ENCODE measurements at regions not wholly inside any gene's neighbourhood (a gene's known extent, or its start where the extent isn't known, plus 50 kb on each side); places are given as distances from the start of the nearest gene placed in this dataset.

DNA sequence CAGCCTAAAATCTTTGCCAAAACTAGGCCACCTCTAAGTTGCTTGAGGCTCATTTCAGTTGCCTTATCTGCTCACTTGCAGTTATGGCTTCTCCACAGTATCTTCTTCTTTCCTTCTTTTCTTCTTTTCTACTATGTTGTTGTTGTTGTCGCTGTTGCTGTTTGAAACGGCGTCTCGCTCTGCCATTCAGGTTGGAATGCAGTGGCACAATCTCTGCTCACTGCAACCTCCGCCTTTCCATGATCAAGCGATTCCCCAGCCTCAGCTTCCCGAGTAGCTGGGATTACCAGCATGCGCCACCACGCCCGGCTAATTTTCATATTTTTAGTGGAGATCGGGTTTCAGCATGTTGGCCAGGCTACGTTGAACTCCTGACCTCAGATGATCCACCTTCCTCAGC lies 210.8 kb upstream of the NR2F2 start:
- no peaks in the 10 kb centered on the region for H3K36me3 Mint-ChIP-seq (ENCODE audit: low read depth)
- ATAC-seq (no peak), DNase-seq (no peak)
- no peaks in the 10 kb centered on the region for H3K9me3 Mint-ChIP-seq
- intact Hi-C loops (cut with micrococcal nuclease) = no loop called here
- H3K4me1 Mint-ChIP-seq (ENCODE audit: low read depth) = no peaks in the 10 kb centered on the region
- H3K4me3 Mint-ChIP-seq = no peak overlapping the region
- ChIA-PET POLR2A (no interaction called here), CTCF (no interaction called here)
- TF ChIP-seq, protein P1, sequence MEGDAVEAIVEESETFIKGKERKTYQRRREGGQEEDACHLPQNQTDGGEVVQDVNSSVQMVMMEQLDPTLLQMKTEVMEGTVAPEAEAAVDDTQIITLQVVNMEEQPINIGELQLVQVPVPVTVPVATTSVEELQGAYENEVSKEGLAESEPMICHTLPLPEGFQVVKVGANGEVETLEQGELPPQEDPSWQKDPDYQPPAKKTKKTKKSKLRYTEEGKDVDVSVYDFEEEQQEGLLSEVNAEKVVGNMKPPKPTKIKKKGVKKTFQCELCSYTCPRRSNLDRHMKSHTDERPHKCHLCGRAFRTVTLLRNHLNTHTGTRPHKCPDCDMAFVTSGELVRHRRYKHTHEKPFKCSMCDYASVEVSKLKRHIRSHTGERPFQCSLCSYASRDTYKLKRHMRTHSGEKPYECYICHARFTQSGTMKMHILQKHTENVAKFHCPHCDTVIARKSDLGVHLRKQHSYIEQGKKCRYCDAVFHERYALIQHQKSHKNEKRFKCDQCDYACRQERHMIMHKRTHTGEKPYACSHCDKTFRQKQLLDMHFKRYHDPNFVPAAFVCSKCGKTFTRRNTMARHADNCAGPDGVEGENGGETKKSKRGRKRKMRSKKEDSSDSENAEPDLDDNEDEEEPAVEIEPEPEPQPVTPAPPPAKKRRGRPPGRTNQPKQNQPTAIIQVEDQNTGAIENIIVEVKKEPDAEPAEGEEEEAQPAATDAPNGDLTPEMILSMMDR (IDR thresholded peaks at IDR 0.05) = no peak
- H3K27me3 Mint-ChIP-seq = peaks cover 5% of the 10 kb centered on the region
- no peak overlapping the region for H3K27ac Mint-ChIP-seq

DNA sequence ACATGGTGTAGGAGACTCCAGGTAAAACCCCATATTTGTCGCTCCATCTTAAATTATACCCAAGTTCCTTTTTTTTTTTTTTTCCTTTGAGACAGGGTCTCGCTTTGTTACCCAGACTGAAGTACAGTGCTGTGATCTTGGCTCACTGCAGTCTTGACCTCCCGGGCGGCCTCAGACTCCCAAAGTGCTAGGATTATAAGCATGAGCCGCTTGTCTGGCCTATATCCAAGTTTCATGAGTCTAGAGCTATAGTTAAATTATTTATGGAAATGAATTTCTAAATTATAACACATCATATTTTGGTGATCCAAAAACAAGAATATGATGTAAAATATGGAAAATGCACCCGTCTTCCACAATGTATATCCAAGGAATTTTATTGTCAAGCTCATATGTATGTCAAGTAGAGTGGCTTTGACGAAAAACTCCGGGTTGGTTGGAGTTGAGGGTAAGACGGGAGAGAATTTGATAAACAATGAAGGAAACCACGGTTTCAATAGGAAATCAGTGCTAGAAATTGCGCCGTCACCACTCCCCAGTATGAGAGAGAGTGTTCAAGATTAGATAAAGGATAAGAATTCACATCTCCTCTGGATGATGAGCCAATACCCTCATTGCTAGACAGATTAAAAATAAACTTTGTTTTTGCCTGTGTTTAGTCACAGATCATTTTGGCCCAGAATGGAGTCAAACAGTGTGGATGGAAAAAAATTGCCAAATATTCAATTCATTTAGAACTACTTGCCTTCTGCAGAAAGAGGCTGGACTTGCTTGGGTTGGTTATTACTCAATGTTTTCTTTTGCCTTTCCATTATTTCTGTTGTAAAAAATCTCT lies 209.2 kb upstream of the NR2F2 start:
- Mint-ChIP-seq H3K9me3 (no peaks in the 10 kb centered on the region), H3K27ac (no peak overlapping the region), H3K36me3 (ENCODE audit: low read depth) (no peaks in the 10 kb centered on the region), H3K27me3 (peaks cover 3% of the 10 kb centered on the region), H3K4me1 (ENCODE audit: low read depth) (no peaks in the 10 kb centered on the region), H3K4me3 (no peak overlapping the region)
- DNase-seq (no peak), ATAC-seq (no peak)
- CTCF ChIA-PET = no interaction called here
- intact Hi-C loops (cut with micrococcal nuclease) = no loop called here
- TF ChIP-seq, protein P1 (IDR thresholded peaks at IDR 0.05) = no peak
- POLR2A ChIA-PET = no interaction called here

DNA sequence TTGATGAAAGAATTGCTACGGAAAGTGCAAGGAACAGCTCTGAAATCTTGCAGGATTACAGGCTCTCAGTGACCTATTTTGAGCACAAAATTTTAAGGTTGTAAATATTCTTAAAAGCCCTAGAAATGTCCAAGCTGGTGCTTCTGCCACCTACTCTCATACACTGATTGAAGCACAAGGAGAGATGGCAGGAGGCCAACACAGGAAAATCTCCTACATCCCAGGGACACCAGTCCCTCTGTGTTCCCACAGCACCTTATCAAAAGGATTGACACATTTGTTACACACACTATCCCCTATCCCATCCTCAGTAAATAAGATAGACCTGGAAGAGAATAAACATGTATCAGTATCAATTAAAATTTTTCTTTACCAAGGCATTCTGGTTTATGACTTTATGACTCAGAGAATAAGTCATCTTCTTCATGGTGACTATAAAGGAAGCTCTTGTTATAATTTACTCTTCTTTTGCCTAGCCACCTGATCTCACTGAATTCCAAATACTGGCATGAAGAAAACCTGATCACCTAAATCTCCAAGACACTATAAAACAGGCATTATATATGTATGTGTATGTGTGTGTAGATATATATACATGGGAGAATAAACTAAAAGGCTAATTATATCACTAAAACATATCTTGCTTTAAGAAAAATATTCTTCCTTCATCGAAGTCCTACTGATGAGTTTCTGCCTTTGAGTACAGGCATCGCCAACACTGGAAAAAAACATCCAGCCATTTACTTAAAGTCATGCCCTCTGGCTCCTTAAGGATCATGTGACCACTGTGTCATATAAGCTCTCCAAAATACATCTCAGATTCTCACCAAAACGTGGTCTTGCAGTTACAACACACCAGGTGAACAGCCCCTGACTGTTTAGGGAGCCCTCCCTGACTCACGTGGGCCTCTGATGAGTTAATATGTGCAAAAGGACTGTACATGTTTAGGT lies 208.1 kb upstream of the NR2F2 start:
- intact Hi-C loops (cut with micrococcal nuclease) = no loop called here
- DNase-seq = no peak
- H3K4me1 Mint-ChIP-seq (ENCODE audit: low read depth) = no peaks in the 10 kb centered on the region
- ChIA-PET CTCF (no interaction called here), POLR2A (no interaction called here)
- TF ChIP-seq, protein P1 (IDR thresholded peaks at IDR 0.05) = no peak
- no peak for ATAC-seq
- peaks cover 9% of the 10 kb centered on the region for H3K27me3 Mint-ChIP-seq
- no peaks in the 10 kb centered on the region for H3K36me3 Mint-ChIP-seq (ENCODE audit: low read depth)
- H3K27ac Mint-ChIP-seq = no peak overlapping the region
- no peaks in the 10 kb centered on the region for H3K9me3 Mint-ChIP-seq
- no peak overlapping the region for H3K4me3 Mint-ChIP-seq

DNA sequence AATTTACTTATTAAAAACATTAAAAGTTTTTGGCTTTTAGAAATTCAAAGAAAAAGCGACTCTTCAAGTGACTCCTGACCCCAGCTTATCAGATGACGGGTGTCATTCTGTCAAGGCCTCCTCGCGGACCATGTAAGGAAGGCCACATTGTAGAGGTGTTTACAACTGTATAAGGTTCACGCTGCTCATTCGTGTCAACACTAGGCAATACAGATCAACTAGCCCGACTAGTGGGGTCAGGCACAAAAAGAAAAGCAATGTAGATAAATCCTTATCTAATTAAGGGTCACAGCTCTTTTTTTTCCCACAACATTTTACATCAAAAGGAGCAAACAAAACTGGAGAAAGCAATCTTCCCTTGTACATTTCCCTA lies 207.5 kb upstream of the NR2F2 start:
- no peaks in the 10 kb centered on the region for H3K4me1 Mint-ChIP-seq (ENCODE audit: low read depth)
- intact Hi-C loops (cut with micrococcal nuclease) = no loop called here
- DNase-seq = no peak
- H3K36me3 Mint-ChIP-seq (ENCODE audit: low read depth) = no peaks in the 10 kb centered on the region
- POLR2A ChIA-PET = no interaction called here
- ATAC-seq = no peak
- CTCF ChIA-PET = no interaction called here
- peaks cover 8% of the 10 kb centered on the region for H3K27me3 Mint-ChIP-seq
- H3K4me3 Mint-ChIP-seq = no peak overlapping the region
- H3K27ac Mint-ChIP-seq = no peak overlapping the region
- TF ChIP-seq, protein P1 (IDR thresholded peaks at IDR 0.05) = no peak
- H3K9me3 Mint-ChIP-seq = peaks cover under 1% of the 10 kb centered on the region

Measured in activated CD8-positive, alpha-beta T cell treated with anti-CD3 and anti-CD28 coated beads for 36 hours (primary cell).